ENCODE measurements at regions not wholly inside any gene's neighbourhood (a gene's known extent, or its start where the extent isn't known, plus 50 kb on each side); places are given as distances from the start of the nearest gene placed in this dataset.

DNA sequence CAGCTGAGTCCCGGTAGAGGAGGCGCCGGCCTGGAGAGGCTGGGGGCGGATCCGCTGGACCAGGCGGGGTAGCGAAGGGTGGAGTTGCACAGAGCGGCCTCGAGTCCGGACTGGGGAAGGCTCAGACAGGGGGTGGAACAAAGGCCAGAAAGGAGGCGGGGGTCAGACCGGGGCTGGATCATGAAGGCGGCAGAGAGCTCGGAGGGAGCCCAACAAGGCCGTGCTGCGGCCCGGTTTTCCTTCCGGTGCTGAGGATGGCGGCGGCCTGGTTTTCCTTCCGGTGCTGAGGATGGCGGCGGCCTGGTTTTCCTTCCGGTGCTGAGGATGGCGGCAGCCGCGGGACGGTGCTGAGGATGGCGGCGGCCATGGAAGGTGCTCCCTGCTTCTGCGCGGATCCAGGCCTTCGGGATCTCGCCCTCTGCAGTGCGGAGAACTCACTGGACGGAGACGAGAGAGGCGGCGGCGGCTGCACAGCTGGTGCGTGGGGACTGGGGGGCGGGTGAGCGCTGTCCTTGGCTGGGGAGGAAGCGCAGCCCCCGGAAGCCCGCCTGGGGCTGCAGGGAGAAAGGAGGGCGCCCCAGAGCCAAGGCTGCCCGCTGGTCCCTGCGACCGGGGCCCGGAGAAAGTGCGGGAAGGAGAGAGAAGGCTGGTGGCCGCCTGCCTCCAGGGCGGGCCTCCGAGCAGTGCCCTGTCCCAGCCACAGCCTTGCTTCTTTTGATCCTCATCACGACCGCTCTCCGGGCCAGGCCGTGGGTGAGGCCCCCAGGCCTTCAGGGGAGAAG is 350.4 kb upstream of the B3GAT1 start:
- Histone ChIP-seq H3K9ac (ENCODE audit: low read length) (no peak overlapping the region), H2AFZ (ENCODE audit: insufficient read depth, low read depth, low read length, poor library complexity, severe bottlenecking) (no peak overlapping the region), H3K27me3 (replicated peaks in 1 of 4; ENCODE audit: control extremely low read depth in 1 of 4, control insufficient read depth in 3 of 4, insufficient read depth in 4 of 4, low read length in 3 of 4) (no peaks in the 10 kb centered on the region), H3K4me2 (replicated peaks; ENCODE audit: low read depth, low read length, poor library complexity, severe bottlenecking) (no peak overlapping the region), H3K27ac (ENCODE audit: low read length in 2 of 2) (no peak overlapping the region), H3K9me3 (ENCODE audit: control extremely low read depth in 1 of 3, control insufficient read depth in 2 of 3, insufficient read depth in 1 of 3, low read length in 2 of 3) (peaks cover 0 to 4% (median 0%) of the 10 kb centered on the region in 3 donors), H3K4me3 (ENCODE audit: control extremely low read depth in 1 of 5, extremely low read depth in 1 of 5, insufficient read depth in 1 of 5, low read depth in 2 of 5, low read length in 4 of 5) (no peak overlapping the region), H3K79me2 (ENCODE audit: control insufficient read depth, insufficient read depth, low read length) (no peaks in the 10 kb centered on the region), H3K36me3 (replicated peaks in 1 of 2; ENCODE audit: control extremely low read depth in 1 of 2, control insufficient read depth in 1 of 2, extremely low read depth in 1 of 2, insufficient read depth in 2 of 2, low read length in 1 of 2) (no peaks in the 10 kb centered on the region), H4K20me1 (ENCODE audit: control insufficient read depth, insufficient read depth, low read length, poor library complexity, severe bottlenecking) (no peaks in the 10 kb centered on the region), H3K4me1 (ENCODE audit: control insufficient read depth in 2 of 2, insufficient read depth in 2 of 2, low read length in 2 of 2) (no peaks in the 10 kb centered on the region)
- intact Hi-C loops (cut with micrococcal nuclease) = no loop called here
- Mint-ChIP-seq H3K9me3 (ENCODE audit: insufficient read depth) (no peaks in the 10 kb centered on the region), H3K27me3 (peaks cover 8% of the 10 kb centered on the region), H3K4me1 (no peaks in the 10 kb centered on the region), H3K27ac (no peak overlapping the region), H3K4me3 (no peak overlapping the region)
- WGBS (ENCODE audit: insufficient coverage) = 91% methylated on average over 59 of the region's 59 CpGs
- CTCF ChIA-PET = no interaction called here
- POLR2A ChIA-PET = no interaction called here
- DNase-seq = no peak
- ATAC-seq (ENCODE audit: low read depth) = no peak
- no peak for TF ChIP-seq CTCF (IDR thresholded peaks at IDR 0.05)
- TF ChIP-seq EZH2 (IDR thresholded peaks at IDR 0.05; ENCODE audit: borderline replicate concordance, insufficient read depth, low read depth, low read length, poor library complexity, severe bottlenecking) = no peak

- POLR2A ChIA-PET = no interaction called here
These were observed 349.8 kb upstream of the B3GAT1 start for GRCh38 chr11:134761926-134762247.

More at GRCh38 chr11:134761926-134762247, 349.8 kb upstream of the B3GAT1 start:
- Mint-ChIP-seq H3K4me3 (no peak overlapping the region), H3K27me3 (peaks cover 8% of the 10 kb centered on the region), H3K27ac (no peak overlapping the region), H3K9me3 (ENCODE audit: insufficient read depth) (no peaks in the 10 kb centered on the region), H3K4me1 (no peaks in the 10 kb centered on the region)
- intact Hi-C loops (cut with micrococcal nuclease) = no loop called here
- WGBS (ENCODE audit: insufficient coverage) = 91% methylated on average over 20 of the region's 20 CpGs
- H4K20me1 ChIP-seq (ENCODE audit: control insufficient read depth, insufficient read depth, low read length, poor library complexity, severe bottlenecking) = no peaks in the 10 kb centered on the region
- H3K27me3 ChIP-seq (replicated peaks in 1 of 4; ENCODE audit: control extremely low read depth in 1 of 4, control insufficient read depth in 3 of 4, insufficient read depth in 4 of 4, low read length in 3 of 4) = no peaks in the 10 kb centered on the region
- CTCF ChIA-PET = no interaction called here
- DNase-seq (no peak), ATAC-seq (ENCODE audit: low read depth) (no peak)
- TF ChIP-seq CTCF (IDR thresholded peaks at IDR 0.05) (no peak), EZH2 (IDR thresholded peaks at IDR 0.05; ENCODE audit: borderline replicate concordance, insufficient read depth, low read depth, low read length, poor library complexity, severe bottlenecking) (no peak)
- H3K79me2 ChIP-seq (ENCODE audit: control insufficient read depth, insufficient read depth, low read length) = no peaks in the 10 kb centered on the region
- H3K27ac ChIP-seq (ENCODE audit: low read length in 2 of 2) = no peak overlapping the region
- no peak overlapping the region for H3K4me2 ChIP-seq (replicated peaks; ENCODE audit: low read depth, low read length, poor library complexity, severe bottlenecking)
- no peak overlapping the region for H2AFZ ChIP-seq (ENCODE audit: insufficient read depth, low read depth, low read length, poor library complexity, severe bottlenecking)
- H3K9me3 ChIP-seq (ENCODE audit: control extremely low read depth in 1 of 3, control insufficient read depth in 2 of 3, insufficient read depth in 1 of 3, low read length in 2 of 3) = no peaks in the 10 kb centered on the region
- H3K9ac ChIP-seq (ENCODE audit: low read length) = no peak overlapping the region
- H3K4me1 ChIP-seq (ENCODE audit: control insufficient read depth in 2 of 2, insufficient read depth in 2 of 2, low read length in 2 of 2) = no peaks in the 10 kb centered on the region
- no peaks in the 10 kb centered on the region for H3K36me3 ChIP-seq (replicated peaks in 1 of 2; ENCODE audit: control extremely low read depth in 1 of 2, control insufficient read depth in 1 of 2, extremely low read depth in 1 of 2, insufficient read depth in 2 of 2, low read length in 1 of 2)
- no peak overlapping the region for H3K4me3 ChIP-seq (ENCODE audit: control extremely low read depth in 1 of 5, extremely low read depth in 1 of 5, insufficient read depth in 1 of 5, low read depth in 2 of 5, low read length in 4 of 5)
